Heart right ventricle (tissue), 16 donors: ENCODE measurements at regions not wholly inside any gene's neighbourhood (a gene's known extent, or its start where the extent isn't known, plus 50 kb on each side); places are given as distances from the start of the nearest gene placed in this dataset.

Experiments
- ATAC-seq, 8 donors: fragments of 200-7000 bp; cut with Tn5 transposase; one replicate each; pipeline ENCODE4 v1.9.1; 2020; ENCODE audit warnings: mild to moderate bottlenecking in 8 of 8, moderate library complexity in 8 of 8, moderate number of reproducible peaks in 1 of 8
- DNase-seq, 2 donors: peaks; one replicate each; pipeline ENCODE4 v3.0.0-alpha.2; 2020
- H3K27ac ChIP-seq, 10 donors: fragments of 200-600 bp; sonication (generic) in 2 of 10; one replicate each; pipeline versions ENCODE4 v1.5.0 to v1.8.0; 2020 to 2022; ENCODE audit warnings: mild to moderate bottlenecking in 3 of 10
- H3K27me3 ChIP-seq, 7 donors: fragments of 200-600 bp; one replicate each; pipeline ENCODE4 v1.8.0; 2021 to 2022; ENCODE audit warnings: mild to moderate bottlenecking in 2 of 7
- H3K36me3 ChIP-seq, 9 donors: fragments of 200-600 bp; sonication (generic) in 1 of 9; one replicate each; pipeline versions ENCODE4 v1.5.0 to v1.8.0; 2020 to 2022; ENCODE audit warnings: mild to moderate bottlenecking in 2 of 9
- H3K4me1 ChIP-seq, 9 donors: fragments of 200-600 bp; sonication (generic) in 1 of 9; one replicate each; pipeline versions ENCODE4 v1.5.0 to v1.8.0; 2020 to 2022; ENCODE audit warnings: mild to moderate bottlenecking in 4 of 9
- H3K4me3 ChIP-seq, 10 donors: fragments of 200-600 bp; sonication (generic) in 2 of 10; one replicate each; pipeline versions ENCODE4 v1.5.0 to v1.8.0; 2020 to 2022; ENCODE audit warnings: mild to moderate bottlenecking in 7 of 10, moderate library complexity in 2 of 10
- H3K9me3 ChIP-seq, 11 donors: fragments of 200-600 bp in 10 of 11; sonication (generic) in 2 of 11; one replicate each; pipeline versions ENCODE4 v1.5.0 to v1.8.0; 2013 to 2022; ENCODE audit warnings: mild to moderate bottlenecking in 2 of 11, control low read depth in 1 of 11, moderate library complexity in 1 of 11
- WGBS, 2 donors: extraction: QIAGEN DNeasy Blood & Tissue Kit; methylation state at CpG; one replicate each; pipeline ENCODE4 v1.1.7; 2013; ENCODE audit warnings: inconsistent platforms in 1 of 2; 5-methylcytosine and 5-hydroxymethylcytosine counted together
- intact Hi-C, 10 donors: fragments of 100-400 bp; cut with DNase I; formaldehyde crosslinking; loops; one replicate each; pipeline versions ENCODE4 v1.11.1 to v1.14.2; 2022
- TF ChIP-seq, protein P1 (sequence below), 9 donors: fragments of 200-600 bp; sonication (generic) in 2 of 9; IDR thresholded peaks; one replicate each; pipeline versions ENCODE4 v1.5.0 to v1.8.0; 2021 to 2022; ENCODE audit warnings: antibody characterized with exemption in 9 of 9, mild to moderate bottlenecking in 5 of 9, moderate library complexity in 1 of 9
- donor health status: Arrhythmogenic right ventricular cardiomyopathy.
- donor health status: ischemic (EF 13 %, LVEDD 7.1; RV severe dilation, severe dysfunction).
- donor health status: healthy with polysubstance abuse.
- donor health status: DM: no; HTN: yes; CAD: no.
- donor health status: DM: no; HTN: no; CAD: no.
- donor health status: ischemic (EF 25% LVEDD 6.9; RV normal size, moderate dysfunction).
- donor health status: ischemic (EF 25% LVEDD 5.7; RV mildly dilated, moderate dysfunction).
- donor health status: healthy.
- donor health status: DM: yes; HTN: yes; CAD: no.
- donor health status: Ischemic cardiomyopathy.
- donor health status: ischemic (EF 35%, LVEDD 5.7; RV mildly dilated, moderate dysfunction).
- donor health status: nonischemic (EF 11% LVEDD 7.7; RV severe dilation, severe dysfunction).
- donor health status: DM: yes; HTN: yes; CAD: no.
- donor health status: PGD.
- donor health status: ischemic (EF 29% LVEDD 5.4; RV normal size, mild dysfunction).
- donor health status: nonischemic (EF 23%, LVEDD 6.1; RV moderate dilation, normal function).

DNA sequence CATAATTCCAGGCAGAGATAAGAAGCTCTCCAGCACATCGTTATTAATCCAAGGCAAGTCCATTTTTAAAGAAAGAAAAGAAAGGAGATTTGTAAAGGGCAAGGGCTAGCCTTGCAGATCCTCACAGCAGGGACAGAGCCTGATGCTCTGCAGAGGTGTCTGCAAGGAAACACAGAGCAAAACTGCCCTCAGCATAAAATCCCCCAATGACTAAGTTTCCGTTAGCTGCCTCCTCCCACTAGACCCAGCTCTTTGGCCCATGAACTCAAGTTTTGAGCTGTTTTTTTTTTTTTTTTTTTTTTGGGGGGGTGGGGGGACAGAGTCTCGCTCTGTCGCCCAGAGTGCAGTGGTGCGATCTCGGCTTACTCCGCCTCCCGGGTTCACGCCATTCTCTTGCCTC lies 300.7 kb downstream of the MTERF1 start:
- 93 to 95% methylated on average over 9 of the region's 9 CpGs for WGBS, 2 donors
- intact Hi-C loops: no loop called here
- no peak overlapping the region for H3K27ac ChIP-seq

DNA sequence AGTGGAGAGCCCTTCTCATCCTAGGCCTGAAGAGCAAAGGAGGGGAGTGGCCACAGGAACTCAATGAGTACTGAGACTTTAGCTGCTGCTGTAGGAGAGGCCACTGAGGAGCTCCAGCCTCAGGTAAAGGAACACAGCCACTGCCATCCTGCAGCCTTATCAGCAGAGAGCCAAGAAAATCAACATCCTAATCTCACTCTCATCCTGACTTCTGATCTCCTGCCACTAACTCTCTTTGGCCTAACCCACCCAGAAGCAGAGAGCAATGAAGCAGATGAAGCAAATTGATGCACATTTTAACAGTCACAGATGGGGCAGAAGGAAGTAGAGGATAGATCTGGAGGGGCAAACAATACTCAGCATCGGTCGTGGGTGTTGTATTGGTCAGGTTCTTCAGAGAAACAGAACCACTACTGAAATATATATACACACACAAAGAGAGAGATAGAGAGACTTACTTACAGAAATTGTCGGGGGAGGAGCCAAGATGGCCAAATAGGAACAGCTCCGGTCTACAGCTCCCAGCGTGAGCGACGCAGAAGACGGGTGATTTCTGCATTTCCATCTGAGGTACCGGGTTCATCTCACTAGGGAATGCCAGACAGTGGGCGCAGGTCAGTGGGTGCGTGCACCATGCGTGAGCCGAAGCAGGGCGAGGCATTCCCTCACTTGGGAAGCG lies 297.6 kb downstream of the MTERF1 start:
- intact Hi-C loops: no loop called here
- Histone ChIP-seq H3K4me1 (no peaks in the 10 kb centered on the region), H3K27ac (no peak overlapping the region), H3K27me3 (no peaks in the 10 kb centered on the region), H3K9me3 (no peaks in the 10 kb centered on the region), H3K36me3 (no peaks in the 10 kb centered on the region), H3K4me3 (no peak overlapping the region)
- TF ChIP-seq, protein P1, sequence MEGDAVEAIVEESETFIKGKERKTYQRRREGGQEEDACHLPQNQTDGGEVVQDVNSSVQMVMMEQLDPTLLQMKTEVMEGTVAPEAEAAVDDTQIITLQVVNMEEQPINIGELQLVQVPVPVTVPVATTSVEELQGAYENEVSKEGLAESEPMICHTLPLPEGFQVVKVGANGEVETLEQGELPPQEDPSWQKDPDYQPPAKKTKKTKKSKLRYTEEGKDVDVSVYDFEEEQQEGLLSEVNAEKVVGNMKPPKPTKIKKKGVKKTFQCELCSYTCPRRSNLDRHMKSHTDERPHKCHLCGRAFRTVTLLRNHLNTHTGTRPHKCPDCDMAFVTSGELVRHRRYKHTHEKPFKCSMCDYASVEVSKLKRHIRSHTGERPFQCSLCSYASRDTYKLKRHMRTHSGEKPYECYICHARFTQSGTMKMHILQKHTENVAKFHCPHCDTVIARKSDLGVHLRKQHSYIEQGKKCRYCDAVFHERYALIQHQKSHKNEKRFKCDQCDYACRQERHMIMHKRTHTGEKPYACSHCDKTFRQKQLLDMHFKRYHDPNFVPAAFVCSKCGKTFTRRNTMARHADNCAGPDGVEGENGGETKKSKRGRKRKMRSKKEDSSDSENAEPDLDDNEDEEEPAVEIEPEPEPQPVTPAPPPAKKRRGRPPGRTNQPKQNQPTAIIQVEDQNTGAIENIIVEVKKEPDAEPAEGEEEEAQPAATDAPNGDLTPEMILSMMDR (IDR thresholded peaks at IDR 0.05): no peak
- no peak for DNase-seq
- WGBS, 2 donors: 98% methylated on average over 14 to 15 of the region's 15 CpGs
- ATAC-seq: no peak

More for the DNA sequence above, 300.7 kb downstream of the MTERF1 start:
- Histone ChIP-seq H3K4me3 (no peak overlapping the region), H3K4me1 (no peaks in the 10 kb centered on the region), H3K27me3 (no peaks in the 10 kb centered on the region), H3K36me3 (no peaks in the 10 kb centered on the region), H3K9me3 (peaks cover 0 to 9% (median 0%) of the 10 kb centered on the region in 11 donors)
- no peak for DNase-seq
- TF ChIP-seq, protein P1 (IDR thresholded peaks at IDR 0.05): no peak
- no peak for ATAC-seq

GRCh38 chr7:91596287-91596686 lies 284.2 kb downstream of the MTERF1 start:
- no peaks in the 10 kb centered on the region for H3K4me1 ChIP-seq
- TF ChIP-seq, protein P1 (IDR thresholded peaks at IDR 0.05): no peak
- ATAC-seq: no peak
- no peak for DNase-seq
- no peaks in the 10 kb centered on the region for H3K27me3 ChIP-seq
- WGBS, 2 donors: 48 to 61% methylated on average over 2 of the region's 2 CpGs
- H3K36me3 ChIP-seq: no peaks in the 10 kb centered on the region
- no peak overlapping the region for H3K4me3 ChIP-seq
- no peak overlapping the region for H3K27ac ChIP-seq
- peaks cover 0 to 10% (median 0%) of the 10 kb centered on the region in 11 donors for H3K9me3 ChIP-seq
- intact Hi-C loops: no loop called here

DNA sequence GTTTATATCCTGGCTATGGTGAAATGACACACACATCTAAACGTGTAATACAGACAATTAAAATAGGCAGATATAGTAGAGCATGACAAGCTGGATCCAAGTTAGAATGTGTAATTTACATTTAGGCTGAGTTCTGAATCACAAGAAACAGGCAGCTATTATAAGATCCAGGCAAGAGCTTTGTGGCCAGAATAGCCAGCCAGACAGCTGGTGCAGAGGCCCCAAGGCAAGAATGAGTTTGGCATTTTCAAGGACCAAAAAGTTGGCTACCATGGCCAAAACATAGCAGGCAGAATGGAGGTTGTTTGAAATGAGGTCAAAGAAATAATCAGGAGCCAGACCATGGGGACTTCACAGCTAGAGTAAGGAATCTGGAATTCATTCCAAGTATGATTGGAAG lies 281.7 kb downstream of the MTERF1 start:
- no peaks in the 10 kb centered on the region for H3K36me3 ChIP-seq
- DNase-seq: no peak
- TF ChIP-seq, protein P1 (IDR thresholded peaks at IDR 0.05): no peak
- H3K27ac ChIP-seq: no peak overlapping the region
- H3K9me3 ChIP-seq: no peaks in the 10 kb centered on the region
- H3K27me3 ChIP-seq: no peaks in the 10 kb centered on the region
- H3K4me3 ChIP-seq: no peak overlapping the region
- 61 to 68% methylated on average over 1 of the region's 1 CpG for WGBS, 2 donors
- no peaks in the 10 kb centered on the region for H3K4me1 ChIP-seq
- intact Hi-C loops: no loop called here
- ATAC-seq: no peak
